Ascending aorta (tissue), 2 donors: ENCODE measurements at regions not wholly inside any gene's neighbourhood (a gene's known extent, or its start where the extent isn't known, plus 50 kb on each side); places are given as distances from the start of the nearest gene placed in this dataset.

Experiments used
- DNase-seq, 2 donors: peaks; one replicate each; pipeline ENCODE4 v3.0.0-alpha.2; 2019; ENCODE audit warnings: low spot score in 2 of 2
- H3K27ac ChIP-seq, 2 donors: fragments of 200-600 bp; sonication (generic); one replicate each; pipeline ENCODE4 v1.5.1; 2016 to 2017; ENCODE audit warnings: mild to moderate bottlenecking in 1 of 2
- H3K27me3 ChIP-seq: fragments of 200-600 bp; sonication (generic); one replicate; pipeline ENCODE4 v1.5.1; 2017
- H3K36me3 ChIP-seq, 2 donors: fragments of 200-600 bp; sonication (generic); one replicate each; pipeline ENCODE4 v1.5.1; 2016
- H3K4me1 ChIP-seq, 2 donors: fragments of 200-600 bp; sonication (generic); one replicate each; pipeline ENCODE4 v1.5.1; 2016 to 2017; ENCODE audit warnings: mild to moderate bottlenecking in 1 of 2
- H3K4me3 ChIP-seq, 2 donors: fragments of 200-600 bp; sonication (generic); one replicate each; pipeline ENCODE4 v1.5.1; 2016 to 2017; ENCODE audit warnings: mild to moderate bottlenecking in 1 of 2
- H3K9me3 ChIP-seq, 2 donors: fragments of 200-600 bp; sonication (generic); one replicate each; pipeline ENCODE4 v1.5.1; 2016
- intact Hi-C: fragments of 100-400 bp; cut with DNase I; formaldehyde crosslinking; loops from one replicate; pipeline ENCODE4 v1.15.1; 2023
- TF ChIP-seq, protein P1 (sequence below), 3 experiments: fragments of 200-600 bp in 2 of 3; fragments of 450-650 bp in 1 of 3; sonication (generic) in 2 of 3; IDR thresholded peaks; one replicate each; pipeline ENCODE4 v1.5.1; 2016 to 2019; ENCODE audit warnings: antibody characterized with exemption in 3 of 3, mild to moderate bottlenecking in 1 of 3, moderate library complexity in 1 of 3

DNA sequence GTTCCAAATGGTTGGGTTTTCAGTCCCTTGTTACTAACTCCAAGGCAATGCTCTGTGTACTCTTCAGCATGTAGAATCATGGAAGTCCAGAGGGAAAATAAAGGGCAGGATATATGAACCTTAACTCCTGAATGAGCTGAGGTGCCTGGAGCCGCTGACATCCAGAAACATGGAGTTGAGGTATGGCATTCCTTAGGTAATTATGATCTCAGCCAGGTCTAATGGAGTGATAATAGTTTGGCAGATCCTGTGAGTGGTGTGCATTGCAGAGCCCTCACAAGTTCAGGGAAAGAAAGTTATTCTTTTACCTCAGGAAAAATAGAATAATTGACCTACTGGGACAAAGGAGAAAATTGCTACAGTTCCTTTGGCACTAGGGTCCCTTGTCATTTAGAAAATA lies 369.1 kb downstream of the ZNF608 start:
- Histone ChIP-seq H3K9me3 (peaks cover 3 to 8% of the 10 kb centered on the region in 2 donors), H3K36me3 (no peaks in the 10 kb centered on the region), H3K4me3 (no peak overlapping the region), H3K27ac (no peak overlapping the region), H3K27me3 (no peaks in the 10 kb centered on the region), H3K4me1 (no peaks in the 10 kb centered on the region)
- DNase-seq: no peak
- TF ChIP-seq, protein P1, sequence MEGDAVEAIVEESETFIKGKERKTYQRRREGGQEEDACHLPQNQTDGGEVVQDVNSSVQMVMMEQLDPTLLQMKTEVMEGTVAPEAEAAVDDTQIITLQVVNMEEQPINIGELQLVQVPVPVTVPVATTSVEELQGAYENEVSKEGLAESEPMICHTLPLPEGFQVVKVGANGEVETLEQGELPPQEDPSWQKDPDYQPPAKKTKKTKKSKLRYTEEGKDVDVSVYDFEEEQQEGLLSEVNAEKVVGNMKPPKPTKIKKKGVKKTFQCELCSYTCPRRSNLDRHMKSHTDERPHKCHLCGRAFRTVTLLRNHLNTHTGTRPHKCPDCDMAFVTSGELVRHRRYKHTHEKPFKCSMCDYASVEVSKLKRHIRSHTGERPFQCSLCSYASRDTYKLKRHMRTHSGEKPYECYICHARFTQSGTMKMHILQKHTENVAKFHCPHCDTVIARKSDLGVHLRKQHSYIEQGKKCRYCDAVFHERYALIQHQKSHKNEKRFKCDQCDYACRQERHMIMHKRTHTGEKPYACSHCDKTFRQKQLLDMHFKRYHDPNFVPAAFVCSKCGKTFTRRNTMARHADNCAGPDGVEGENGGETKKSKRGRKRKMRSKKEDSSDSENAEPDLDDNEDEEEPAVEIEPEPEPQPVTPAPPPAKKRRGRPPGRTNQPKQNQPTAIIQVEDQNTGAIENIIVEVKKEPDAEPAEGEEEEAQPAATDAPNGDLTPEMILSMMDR (IDR thresholded peaks at IDR 0.05): no peak
- intact Hi-C loops: no loop called here

DNA sequence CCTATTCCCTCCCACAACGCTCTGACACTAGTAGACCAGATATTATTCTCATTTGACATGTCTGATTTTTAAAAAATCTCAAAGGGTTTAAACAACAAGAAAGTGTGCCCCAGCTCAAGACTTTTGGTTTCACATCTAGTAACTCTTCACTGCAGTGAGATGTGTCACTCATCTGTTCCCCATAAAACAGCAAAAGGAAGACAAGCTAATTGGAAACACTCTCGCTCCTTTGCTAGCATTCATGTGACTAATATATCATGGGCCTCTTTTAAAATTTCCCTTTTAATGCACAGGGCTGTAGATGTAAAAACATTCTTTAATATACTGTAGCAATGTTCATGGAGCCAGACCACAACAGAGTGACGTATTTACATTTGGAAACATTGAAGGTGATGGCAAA lies 372.6 kb downstream of the ZNF608 start:
- no peak for DNase-seq
- Histone ChIP-seq H3K27me3 (no peaks in the 10 kb centered on the region), H3K9me3 (no peaks in the 10 kb centered on the region), H3K4me3 (no peak overlapping the region), H3K36me3 (no peaks in the 10 kb centered on the region), H3K4me1 (no peaks in the 10 kb centered on the region), H3K27ac (no peak overlapping the region)
- intact Hi-C loops: no loop called here
- TF ChIP-seq, protein P1 (IDR thresholded peaks at IDR 0.05): no peak

DNA sequence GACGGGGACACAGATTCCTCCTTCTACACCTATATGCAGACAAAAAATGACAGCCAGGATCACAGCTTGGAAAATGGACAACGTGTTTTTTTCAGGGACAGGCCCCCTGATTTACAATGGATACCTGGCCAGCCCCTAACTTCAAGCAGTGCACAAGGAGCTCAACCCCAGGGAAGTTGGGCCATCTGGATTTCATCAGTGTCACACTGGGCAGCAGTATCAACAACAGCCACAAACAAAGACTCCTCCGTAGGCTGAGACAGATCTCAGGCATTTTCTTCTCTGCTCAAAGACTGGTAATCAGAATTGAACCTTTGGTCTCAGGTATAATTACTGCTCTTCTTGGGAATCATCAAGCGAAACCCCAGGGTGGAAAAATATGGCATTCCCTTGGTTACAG lies 374.0 kb downstream of the ZNF608 start:
- TF ChIP-seq, protein P1 (IDR thresholded peaks at IDR 0.05): no peak
- no peaks in the 10 kb centered on the region for H3K36me3 ChIP-seq
- H3K27me3 ChIP-seq: no peaks in the 10 kb centered on the region
- no peak overlapping the region for H3K27ac ChIP-seq
- no peak overlapping the region for H3K4me3 ChIP-seq
- H3K9me3 ChIP-seq: no peaks in the 10 kb centered on the region
- intact Hi-C loops: no loop called here
- DNase-seq: no peak
- no peaks in the 10 kb centered on the region for H3K4me1 ChIP-seq

DNA sequence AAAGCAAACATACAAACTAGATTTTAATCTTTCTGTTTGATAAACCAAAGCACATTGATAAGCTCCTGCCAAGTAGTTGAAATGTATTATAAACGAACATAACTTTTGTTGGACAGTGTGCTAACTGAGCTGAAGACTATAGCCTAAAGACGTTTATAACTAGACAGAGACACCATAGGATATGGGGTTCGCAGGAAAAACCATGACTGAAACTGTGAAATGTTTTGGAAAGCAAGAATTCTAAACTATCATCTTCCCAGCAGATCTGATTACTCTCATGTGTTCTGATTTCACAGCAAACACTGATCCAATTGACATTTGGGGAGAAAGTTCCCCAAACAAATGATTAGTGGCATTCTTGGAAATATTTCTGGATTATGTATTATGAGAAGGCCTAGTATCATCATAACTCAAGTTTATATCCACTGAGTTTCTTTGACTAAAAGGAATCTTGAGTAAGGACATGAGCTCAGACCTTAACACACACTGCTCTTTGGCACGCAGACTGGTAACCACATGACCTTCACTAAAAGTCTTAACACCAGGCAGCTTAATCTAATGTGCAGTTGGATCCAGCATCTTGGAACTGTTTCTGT lies 375.2 kb downstream of the ZNF608 start:
- H3K27ac ChIP-seq: no peak overlapping the region
- TF ChIP-seq, protein P1 (IDR thresholded peaks at IDR 0.05): no peak

DNA sequence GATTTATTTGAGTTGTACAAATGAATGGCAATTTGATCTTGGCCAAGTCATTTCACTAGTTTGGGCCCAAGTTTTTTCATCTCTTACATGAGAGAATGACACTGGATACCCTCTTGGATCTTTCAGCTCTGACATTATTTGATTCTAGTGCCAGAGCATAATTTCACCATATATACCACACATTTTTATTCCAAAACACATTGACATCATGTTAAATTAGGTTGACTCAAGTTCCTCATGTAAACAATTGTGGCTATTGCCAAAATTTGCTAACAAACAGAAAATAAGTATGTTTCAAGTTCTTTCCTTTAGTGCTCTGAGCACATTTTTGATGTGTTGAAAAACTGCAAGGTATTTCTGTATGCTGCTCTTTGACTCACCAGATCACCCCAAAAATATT lies 375.8 kb downstream of the ZNF608 start:
- Histone ChIP-seq H3K9me3 (no peaks in the 10 kb centered on the region), H3K27ac (no peak overlapping the region), H3K27me3 (no peaks in the 10 kb centered on the region), H3K4me1 (no peaks in the 10 kb centered on the region), H3K36me3 (no peaks in the 10 kb centered on the region), H3K4me3 (no peak overlapping the region)
- no peak for DNase-seq
- TF ChIP-seq, protein P1 (IDR thresholded peaks at IDR 0.05): no peak
- intact Hi-C loops: no loop called here

More for the DNA sequence above, 375.2 kb downstream of the ZNF608 start:
- Histone ChIP-seq H3K9me3 (no peaks in the 10 kb centered on the region), H3K27me3 (no peaks in the 10 kb centered on the region), H3K4me1 (no peaks in the 10 kb centered on the region), H3K4me3 (no peak overlapping the region), H3K36me3 (no peaks in the 10 kb centered on the region)
- DNase-seq: no peak
- intact Hi-C loops: no loop called here

DNA sequence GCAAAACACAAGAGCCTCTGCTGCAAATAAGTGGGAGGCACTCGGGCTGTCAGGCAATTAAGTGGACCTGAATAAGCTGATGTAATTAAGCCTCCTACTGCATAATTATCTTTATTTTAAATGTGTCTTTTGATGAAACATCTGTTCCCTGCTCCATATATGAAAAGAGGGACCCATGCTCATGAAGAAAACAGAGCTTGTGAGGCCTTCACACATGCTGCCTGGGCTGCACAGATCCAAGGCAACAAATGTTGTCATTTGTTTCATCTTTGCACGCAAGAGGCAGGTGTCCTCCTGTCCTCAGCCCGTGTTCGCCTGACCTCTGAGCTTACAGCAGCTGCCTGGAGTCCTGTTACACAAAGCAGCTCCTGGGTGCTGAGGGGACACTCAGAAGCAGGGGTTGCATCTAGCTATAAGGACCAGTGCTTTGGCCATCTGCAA lies 381.1 kb downstream of the ZNF608 start:
- no peaks in the 10 kb centered on the region for H3K4me1 ChIP-seq
- intact Hi-C loops: no loop called here
- TF ChIP-seq, protein P1 (IDR thresholded peaks at IDR 0.05): no peak
- no peak overlapping the region for H3K4me3 ChIP-seq
- DNase-seq: no peak
- no peaks in the 10 kb centered on the region for H3K36me3 ChIP-seq
- H3K9me3 ChIP-seq: no peaks in the 10 kb centered on the region
- no peaks in the 10 kb centered on the region for H3K27me3 ChIP-seq
- H3K27ac ChIP-seq: no peak overlapping the region
